ENCODE measurements at regions not wholly inside any gene's neighbourhood (a gene's known extent, or its start where the extent isn't known, plus 50 kb on each side); places are given as distances from the start of the nearest gene placed in this dataset.

- TF ChIP-seq CTCF (IDR thresholded peaks at IDR 0.05): no peak
- no peak for TF ChIP-seq POLR2A (IDR thresholded peaks at IDR 0.05)
- TF ChIP-seq POLR2AphosphoS5 (IDR thresholded peaks at IDR 0.05): no peak
- no peak for TF ChIP-seq EP300 (IDR thresholded peaks at IDR 0.05)
- no peaks in the 10 kb centered on the region for H3K4me1 ChIP-seq
- H3K27me3 ChIP-seq: no peaks in the 10 kb centered on the region
- H3K27ac ChIP-seq: no peak overlapping the region
- ATAC-seq (ENCODE audit: low FRiP score in 2 of 2): no peak
- DNase-seq: no peak
- H3K4me3 ChIP-seq: no peak overlapping the region
- H3K36me3 ChIP-seq: no peaks in the 10 kb centered on the region
- H3K9me3 ChIP-seq: no peaks in the 10 kb centered on the region
- WGBS, 2 donors: 85 to 100% methylated on average over 2 of the region's 2 CpGs
Observed at GRCh38 chr18:25962919-25963318, 127.5 kb downstream of the SS18 start.

DNA sequence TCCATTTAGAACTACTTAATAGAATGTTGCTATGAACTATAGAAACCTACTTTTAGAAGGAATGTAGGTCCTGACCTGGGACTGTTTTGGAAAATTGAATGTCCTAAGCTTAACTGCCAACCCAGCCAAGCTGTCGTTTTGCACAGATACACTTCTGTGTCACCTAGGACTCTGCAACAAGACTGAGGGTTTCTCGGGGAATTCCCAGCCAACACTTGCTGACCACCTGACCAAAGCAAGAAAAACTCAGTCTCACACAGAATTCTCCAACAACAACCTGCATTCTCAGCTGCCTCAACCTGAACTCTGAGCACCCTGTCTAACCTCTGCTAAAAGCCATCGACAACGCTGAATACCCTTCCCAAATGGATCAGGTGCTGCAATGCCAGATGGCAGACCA, 128.2 kb downstream of the SS18 start:
- no peak overlapping the region for H3K4me3 ChIP-seq
- DNase-seq (no peak), ATAC-seq (ENCODE audit: low FRiP score in 2 of 2) (no peak)
- WGBS, 2 donors: 63 to 87% methylated on average over 3 to 4 of the region's 4 CpGs
- TF ChIP-seq POLR2A (IDR thresholded peaks at IDR 0.05) (no peak), POLR2AphosphoS5 (IDR thresholded peaks at IDR 0.05) (no peak), CTCF (IDR thresholded peaks at IDR 0.05) (no peak), EP300 (IDR thresholded peaks at IDR 0.05) (no peak)
- H3K27me3 ChIP-seq: no peaks in the 10 kb centered on the region
- H3K4me1 ChIP-seq: no peaks in the 10 kb centered on the region
- H3K9me3 ChIP-seq: no peaks in the 10 kb centered on the region
- H3K27ac ChIP-seq: no peak overlapping the region
- H3K36me3 ChIP-seq: no peaks in the 10 kb centered on the region

DNA sequence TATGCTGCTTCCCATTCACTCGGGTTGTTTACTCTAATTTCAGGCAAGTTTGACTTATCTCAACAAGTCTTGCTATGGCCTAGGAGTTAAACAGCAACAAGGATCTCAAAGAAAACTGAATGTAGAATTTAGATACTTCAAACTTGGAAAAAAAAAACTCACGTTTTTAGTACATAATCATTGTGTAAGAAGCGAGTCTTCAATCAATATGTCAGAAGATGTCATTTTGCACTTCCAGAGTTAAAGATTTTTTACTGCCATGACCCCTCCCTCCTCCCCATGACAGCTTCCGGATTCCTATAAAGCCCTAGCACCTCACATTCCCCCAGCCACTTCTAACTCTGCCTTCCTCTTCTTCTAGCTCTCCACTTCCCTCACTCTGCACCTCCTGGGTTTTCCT, 133.4 kb downstream of the SS18 start:
- Histone ChIP-seq H3K36me3 (no peaks in the 10 kb centered on the region), H3K27me3 (no peaks in the 10 kb centered on the region), H3K9me3 (no peaks in the 10 kb centered on the region), H3K27ac (no peak overlapping the region), H3K4me3 (no peak overlapping the region), H3K4me1 (peaks cover 0 to 5% (median 0%) of the 10 kb centered on the region in 4 donors)
- TF ChIP-seq POLR2A (IDR thresholded peaks at IDR 0.05) (no peak), POLR2AphosphoS5 (IDR thresholded peaks at IDR 0.05) (no peak), CTCF (IDR thresholded peaks at IDR 0.05) (no peak), EP300 (IDR thresholded peaks at IDR 0.05) (no peak)
- 41 to 48% methylated on average over 4 of the region's 4 CpGs for WGBS, 2 donors
- no peak for DNase-seq
- ATAC-seq (ENCODE audit: low FRiP score in 2 of 2): no peak

DNA sequence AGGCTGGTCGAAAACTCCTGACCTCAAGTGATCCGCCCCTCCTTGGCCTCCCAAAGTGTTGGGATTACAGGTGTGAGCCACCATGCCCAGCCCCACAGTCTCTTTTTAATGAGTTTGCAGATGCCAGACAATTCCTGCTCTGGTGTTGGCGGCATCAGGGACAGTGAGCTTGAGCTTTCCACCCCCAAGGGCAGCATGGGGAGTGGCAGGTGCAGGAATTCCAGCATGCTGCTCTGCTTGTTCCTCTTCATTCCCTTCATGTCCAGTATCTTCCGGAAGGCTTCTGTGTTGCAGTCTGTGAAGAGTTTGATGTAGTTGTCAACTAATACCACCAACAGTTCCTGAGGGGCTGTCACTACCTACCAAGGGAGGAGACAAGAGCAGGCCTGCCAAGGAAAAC, 137.3 kb downstream of the SS18 start:
- Histone ChIP-seq H3K36me3 (no peaks in the 10 kb centered on the region), H3K4me3 (no peak overlapping the region), H3K9me3 (no peaks in the 10 kb centered on the region), H3K27me3 (no peaks in the 10 kb centered on the region), H3K27ac (no peak overlapping the region), H3K4me1 (peaks cover 0 to 5% (median 0%) of the 10 kb centered on the region in 4 donors)
- ATAC-seq (ENCODE audit: low FRiP score in 2 of 2) (no peak), DNase-seq (no peak)
- 93 to 94% methylated on average over 4 of the region's 4 CpGs for WGBS, 2 donors
- TF ChIP-seq EP300 (IDR thresholded peaks at IDR 0.05) (no peak), POLR2A (IDR thresholded peaks at IDR 0.05) (no peak), CTCF (IDR thresholded peaks at IDR 0.05) (no peak), POLR2AphosphoS5 (IDR thresholded peaks at IDR 0.05) (no peak)

DNA sequence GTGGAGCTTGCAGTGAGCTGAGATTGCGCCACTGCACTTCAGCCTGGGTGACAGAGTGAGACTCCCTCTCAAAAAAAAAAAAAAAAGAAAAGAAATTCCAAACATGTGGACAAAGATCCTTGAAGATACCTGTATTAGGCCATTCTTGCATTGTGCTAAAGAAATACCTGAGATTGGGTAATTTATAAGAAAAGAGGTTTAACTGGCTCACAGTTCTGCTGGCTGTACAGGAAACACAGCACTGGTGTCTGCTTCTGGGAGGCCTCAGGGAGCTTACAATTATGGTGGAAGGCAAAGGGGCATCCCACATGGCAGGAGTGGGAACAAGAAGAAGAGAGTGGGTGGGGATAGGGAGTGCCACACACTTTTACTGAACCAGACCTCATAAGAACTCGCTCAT, 140.1 kb downstream of the SS18 start:
- Histone ChIP-seq H3K9me3 (no peaks in the 10 kb centered on the region), H3K4me3 (no peak overlapping the region), H3K27me3 (no peaks in the 10 kb centered on the region), H3K27ac (no peak overlapping the region), H3K36me3 (no peaks in the 10 kb centered on the region), H3K4me1 (peaks cover 0 to 5% (median 0%) of the 10 kb centered on the region in 4 donors)
- TF ChIP-seq EP300 (IDR thresholded peaks at IDR 0.05): no peak
- DNase-seq (no peak), ATAC-seq (ENCODE audit: low FRiP score in 2 of 2) (no peak)
- 85 to 97% methylated on average over 2 of the region's 2 CpGs for WGBS, 2 donors
